SIG-M5 (cell line): ENCODE measurements at regions not wholly inside any gene's neighbourhood (a gene's known extent, or its start where the extent isn't known, plus 50 kb on each side); places are given as distances from the start of the nearest gene placed in this dataset.

Experiments
- DNase-seq: peaks from one replicate; lab custom pipeline; 2025; lab: John Stamatoyannopoulos, UW

GRCh38 chr4:65893957-65894755, 223.9 kb upstream of the EPHA5 start:
- DNase-seq: no peak

- DNase-seq: no peak
These were observed 223.0 kb upstream of the EPHA5 start for GRCh38 chr4:65893271-65893670.

GRCh38 chr4:65880594-65880993, 210.3 kb upstream of the EPHA5 start:
- no peak for DNase-seq

GRCh38 chr4:65868096-65868824, 198.0 kb upstream of the EPHA5 start:
- no peak for DNase-seq

- no peak for DNase-seq
These were observed 195.2 kb upstream of the EPHA5 start for GRCh38 chr4:65865489-65865888.

- DNase-seq: no peak
These were observed 191.7 kb upstream of the EPHA5 start for GRCh38 chr4:65861993-65862392.

- DNase-seq: no peak
These were observed 175.0 kb upstream of the EPHA5 start for GRCh38 chr4:65845199-65845773.

GRCh38 chr4:65839164-65839931, 169.1 kb upstream of the EPHA5 start:
- DNase-seq: no peak

GRCh38 chr4:65834707-65835106, 164.4 kb upstream of the EPHA5 start:
- no peak for DNase-seq

- no peak for DNase-seq
These were observed 161.5 kb upstream of the EPHA5 start for GRCh38 chr4:65831828-65832227.

- no peak for DNase-seq
These were observed 154.9 kb upstream of the EPHA5 start for GRCh38 chr4:65825116-65825753.

GRCh38 chr4:65819192-65819591, 148.9 kb upstream of the EPHA5 start:
- no peak for DNase-seq

GRCh38 chr4:65805936-65806335, 135.6 kb upstream of the EPHA5 start:
- no peak for DNase-seq

GRCh38 chr4:65799513-65799912, 129.2 kb upstream of the EPHA5 start:
- no peak for DNase-seq

- no peak for DNase-seq
These were observed 128.3 kb upstream of the EPHA5 start for GRCh38 chr4:65798498-65799127.

GRCh38 chr4:65791812-65792308, 121.6 kb upstream of the EPHA5 start:
- no peak for DNase-seq

GRCh38 chr4:65791111-65791811, 121.0 kb upstream of the EPHA5 start:
- no peak for DNase-seq

GRCh38 chr4:65789805-65790204, 119.5 kb upstream of the EPHA5 start:
- DNase-seq: no peak

GRCh38 chr4:65789341-65789740, 119.1 kb upstream of the EPHA5 start:
- no peak for DNase-seq

- no peak for DNase-seq
These were observed 107.0 kb upstream of the EPHA5 start for GRCh38 chr4:65777270-65777669.

GRCh38 chr4:65773636-65774035, 103.3 kb upstream of the EPHA5 start:
- DNase-seq: no peak
